ENCODE measurements at regions not wholly inside any gene's neighbourhood (a gene's known extent, or its start where the extent isn't known, plus 50 kb on each side); places are given as distances from the start of the nearest gene placed in this dataset.

DNA sequence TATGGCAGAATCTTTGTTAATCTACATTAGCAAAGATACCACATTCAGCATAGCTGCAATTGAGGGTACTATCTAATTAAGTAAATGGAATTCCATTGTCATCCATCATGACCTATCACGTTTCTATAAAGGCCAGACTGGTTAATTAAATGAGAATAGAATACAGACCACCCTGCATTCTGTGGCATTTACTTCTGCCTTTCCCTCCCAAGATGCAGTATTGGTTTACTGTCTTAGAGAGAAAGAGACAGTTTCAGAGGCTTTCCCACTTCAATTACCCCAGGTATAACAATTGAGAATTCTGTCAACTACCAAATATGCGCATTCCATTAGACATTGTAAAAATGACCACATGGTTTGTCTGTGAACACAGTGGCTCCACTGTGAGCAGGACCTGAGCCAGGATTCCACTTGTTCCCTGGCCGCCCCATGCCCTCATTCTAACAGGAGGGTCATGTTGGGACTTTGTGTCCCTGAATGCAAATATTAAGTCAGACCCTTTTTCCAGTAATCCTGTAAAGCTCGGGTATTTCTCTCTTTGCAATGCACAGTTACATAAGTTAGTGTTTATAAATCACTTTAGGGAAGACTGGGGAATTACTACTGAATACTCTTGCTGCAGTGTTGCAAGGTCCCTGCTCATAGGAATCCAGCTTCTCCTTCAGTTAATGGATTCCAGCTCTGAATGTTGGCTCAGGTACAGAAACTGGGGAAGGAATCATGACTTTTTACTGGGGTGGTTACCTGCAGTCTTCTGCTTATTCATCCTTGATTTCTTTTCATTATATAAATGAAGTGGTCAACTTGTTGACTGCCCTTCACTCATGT lies 261.0 kb downstream of the PDGFC start:
- Histone ChIP-seq H3K4me1 (ENCODE audit: control insufficient read depth, insufficient read depth, low read length) (no peaks in the 10 kb centered on the region), H3K36me3 (ENCODE audit: control insufficient read depth, insufficient read depth, low read length) (no peaks in the 10 kb centered on the region), H3K27me3 (ENCODE audit: control insufficient read depth, insufficient read depth, low read length) (no peaks in the 10 kb centered on the region), H3K9ac (ENCODE audit: low read depth, low read length) (no peak overlapping the region), H3K27ac (ENCODE audit: low read depth, low read length) (no peak overlapping the region), H3K4me3 (ENCODE audit: low read depth, low read length) (no peak overlapping the region), H3K9me3 (ENCODE audit: control insufficient read depth, insufficient read depth, low read length) (no peaks in the 10 kb centered on the region)

DNA sequence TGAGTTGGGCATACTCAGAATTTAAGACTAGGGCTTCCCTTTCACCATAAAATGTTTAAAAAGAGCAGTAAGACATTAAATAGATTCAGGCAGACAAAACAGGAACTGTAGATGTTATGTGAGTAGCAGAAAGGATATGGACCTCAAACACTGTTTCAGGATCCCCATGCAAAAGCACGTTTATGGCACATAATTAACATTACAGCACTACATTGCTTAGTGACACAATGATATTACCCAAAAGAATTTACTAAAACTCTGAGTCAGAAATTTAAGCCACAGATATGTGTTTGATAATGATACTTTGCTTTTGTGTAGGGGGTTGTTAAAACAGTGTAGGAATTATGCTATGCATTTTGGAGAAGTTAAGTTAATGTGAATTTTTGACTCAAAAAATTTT lies 266.3 kb downstream of the PDGFC start:
- Histone ChIP-seq H3K27ac (ENCODE audit: low read depth, low read length) (no peak overlapping the region), H3K4me1 (ENCODE audit: control insufficient read depth, insufficient read depth, low read length) (no peaks in the 10 kb centered on the region), H3K27me3 (ENCODE audit: control insufficient read depth, insufficient read depth, low read length) (no peaks in the 10 kb centered on the region), H3K9me3 (ENCODE audit: control insufficient read depth, insufficient read depth, low read length) (no peaks in the 10 kb centered on the region), H3K9ac (ENCODE audit: low read depth, low read length) (no peak overlapping the region), H3K4me3 (ENCODE audit: low read depth, low read length) (no peak overlapping the region), H3K36me3 (ENCODE audit: control insufficient read depth, insufficient read depth, low read length) (no peaks in the 10 kb centered on the region)

DNA sequence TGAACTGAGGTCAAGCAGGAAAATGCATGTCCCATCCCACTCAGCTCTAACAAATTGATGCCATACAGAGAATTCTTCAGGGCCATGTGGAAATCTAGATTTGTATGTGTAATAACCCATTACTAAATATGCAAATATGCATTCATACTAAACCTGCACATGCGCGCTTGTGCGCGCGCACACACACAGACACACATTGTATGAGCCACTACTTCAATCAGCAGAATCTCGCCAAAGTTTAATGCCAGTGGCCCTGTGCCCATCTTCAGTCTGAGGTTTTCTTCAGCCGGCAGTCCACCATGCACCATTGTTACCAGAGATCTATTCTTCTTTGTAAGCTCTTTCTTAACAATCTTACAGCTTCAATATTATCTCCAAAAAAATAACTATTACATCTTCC lies 276.4 kb downstream of the PDGFC start:
- Histone ChIP-seq H3K9ac (ENCODE audit: low read depth, low read length) (no peak overlapping the region), H3K9me3 (ENCODE audit: control insufficient read depth, insufficient read depth, low read length) (no peaks in the 10 kb centered on the region), H3K4me3 (ENCODE audit: low read depth, low read length) (no peak overlapping the region), H3K36me3 (ENCODE audit: control insufficient read depth, insufficient read depth, low read length) (no peaks in the 10 kb centered on the region), H3K27ac (ENCODE audit: low read depth, low read length) (no peak overlapping the region), H3K4me1 (ENCODE audit: control insufficient read depth, insufficient read depth, low read length) (no peaks in the 10 kb centered on the region), H3K27me3 (ENCODE audit: control insufficient read depth, insufficient read depth, low read length) (no peaks in the 10 kb centered on the region)

DNA sequence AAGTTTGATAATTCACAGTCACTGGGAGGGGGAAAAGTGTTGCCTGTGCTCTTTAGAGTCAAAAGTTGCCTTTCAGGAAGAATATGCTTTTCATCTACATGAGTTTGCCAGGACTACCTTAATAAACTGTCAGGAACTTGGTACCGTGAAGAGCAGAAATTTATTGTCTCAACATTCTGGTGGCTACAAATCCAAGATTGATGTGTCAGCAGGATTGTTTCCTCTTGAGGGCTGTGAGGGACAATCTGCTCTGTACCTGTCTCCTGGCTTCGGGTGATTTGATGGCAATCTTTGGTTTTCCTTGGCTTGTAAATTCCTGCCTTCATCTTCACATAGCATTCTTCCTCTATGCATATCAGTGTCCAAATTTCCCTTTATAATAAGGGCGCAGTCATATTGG lies 277.2 kb downstream of the PDGFC start:
- Histone ChIP-seq H3K27ac (ENCODE audit: low read depth, low read length) (no peak overlapping the region), H3K4me1 (ENCODE audit: control insufficient read depth, insufficient read depth, low read length) (no peaks in the 10 kb centered on the region), H3K4me3 (ENCODE audit: low read depth, low read length) (no peak overlapping the region), H3K36me3 (ENCODE audit: control insufficient read depth, insufficient read depth, low read length) (no peaks in the 10 kb centered on the region), H3K9me3 (ENCODE audit: control insufficient read depth, insufficient read depth, low read length) (no peaks in the 10 kb centered on the region), H3K27me3 (ENCODE audit: control insufficient read depth, insufficient read depth, low read length) (no peaks in the 10 kb centered on the region), H3K9ac (ENCODE audit: low read depth, low read length) (no peak overlapping the region)

- Histone ChIP-seq H3K36me3 (ENCODE audit: control insufficient read depth, insufficient read depth, low read length) (no peaks in the 10 kb centered on the region), H3K27me3 (ENCODE audit: control insufficient read depth, insufficient read depth, low read length) (no peaks in the 10 kb centered on the region), H3K9me3 (ENCODE audit: control insufficient read depth, insufficient read depth, low read length) (no peaks in the 10 kb centered on the region)
These were observed 278.0 kb downstream of the PDGFC start for GRCh38 chr4:156693557-156693956.

GRCh38 chr4:156692016-156692415 lies 279.6 kb downstream of the PDGFC start:
- H3K4me3 ChIP-seq (ENCODE audit: low read depth, low read length), result no peak overlapping the region
- H3K4me1 ChIP-seq (ENCODE audit: control insufficient read depth, insufficient read depth, low read length), result no peaks in the 10 kb centered on the region
- H3K27me3 ChIP-seq (ENCODE audit: control insufficient read depth, insufficient read depth, low read length), result no peaks in the 10 kb centered on the region
- H3K27ac ChIP-seq (ENCODE audit: low read depth, low read length), result no peak overlapping the region
- no peak overlapping the region for H3K9ac ChIP-seq (ENCODE audit: low read depth, low read length)
- H3K9me3 ChIP-seq (ENCODE audit: control insufficient read depth, insufficient read depth, low read length), result no peaks in the 10 kb centered on the region
- H3K36me3 ChIP-seq (ENCODE audit: control insufficient read depth, insufficient read depth, low read length), result no peaks in the 10 kb centered on the region

More at GRCh38 chr4:156693557-156693956, 278.0 kb downstream of the PDGFC start:
- Histone ChIP-seq H3K9ac (ENCODE audit: low read depth, low read length) (no peak overlapping the region), H3K4me1 (ENCODE audit: control insufficient read depth, insufficient read depth, low read length) (no peaks in the 10 kb centered on the region), H3K4me3 (ENCODE audit: low read depth, low read length) (no peak overlapping the region), H3K27ac (ENCODE audit: low read depth, low read length) (no peak overlapping the region)

DNA sequence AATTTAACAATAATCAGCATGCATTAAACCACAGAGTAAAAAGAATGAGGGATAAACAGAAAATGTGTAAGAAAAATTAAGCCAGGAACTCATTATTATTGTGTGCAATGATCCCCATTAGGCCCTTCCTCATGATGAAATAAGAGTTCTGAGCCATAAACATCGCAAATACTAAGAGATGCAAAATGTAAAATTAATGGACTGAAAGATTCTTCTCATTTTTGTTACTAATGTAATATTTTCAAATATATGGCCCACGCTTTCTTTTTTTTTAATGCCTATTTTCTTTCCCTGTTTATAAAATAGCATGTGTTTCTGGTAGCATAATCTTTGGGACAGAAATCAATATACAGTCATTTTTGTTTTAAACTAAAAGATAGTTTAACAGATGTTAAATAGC lies 281.0 kb downstream of the PDGFC start:
- Histone ChIP-seq H3K9ac (ENCODE audit: low read depth, low read length) (no peak overlapping the region), H3K4me3 (ENCODE audit: low read depth, low read length) (no peak overlapping the region), H3K9me3 (ENCODE audit: control insufficient read depth, insufficient read depth, low read length) (no peaks in the 10 kb centered on the region), H3K4me1 (ENCODE audit: control insufficient read depth, insufficient read depth, low read length) (no peaks in the 10 kb centered on the region), H3K36me3 (ENCODE audit: control insufficient read depth, insufficient read depth, low read length) (no peaks in the 10 kb centered on the region), H3K27ac (ENCODE audit: low read depth, low read length) (no peak overlapping the region), H3K27me3 (ENCODE audit: control insufficient read depth, insufficient read depth, low read length) (no peaks in the 10 kb centered on the region)

- Histone ChIP-seq H3K36me3 (ENCODE audit: control insufficient read depth, insufficient read depth, low read length) (no peaks in the 10 kb centered on the region), H3K4me1 (ENCODE audit: control insufficient read depth, insufficient read depth, low read length) (no peaks in the 10 kb centered on the region), H3K27ac (ENCODE audit: low read depth, low read length) (no peak overlapping the region), H3K9ac (ENCODE audit: low read depth, low read length) (no peak overlapping the region), H3K27me3 (ENCODE audit: control insufficient read depth, insufficient read depth, low read length) (no peaks in the 10 kb centered on the region), H3K9me3 (ENCODE audit: control insufficient read depth, insufficient read depth, low read length) (no peaks in the 10 kb centered on the region), H3K4me3 (ENCODE audit: low read depth, low read length) (no peak overlapping the region)
These were observed 285.5 kb downstream of the PDGFC start for GRCh38 chr4:156686120-156686519.

DNA sequence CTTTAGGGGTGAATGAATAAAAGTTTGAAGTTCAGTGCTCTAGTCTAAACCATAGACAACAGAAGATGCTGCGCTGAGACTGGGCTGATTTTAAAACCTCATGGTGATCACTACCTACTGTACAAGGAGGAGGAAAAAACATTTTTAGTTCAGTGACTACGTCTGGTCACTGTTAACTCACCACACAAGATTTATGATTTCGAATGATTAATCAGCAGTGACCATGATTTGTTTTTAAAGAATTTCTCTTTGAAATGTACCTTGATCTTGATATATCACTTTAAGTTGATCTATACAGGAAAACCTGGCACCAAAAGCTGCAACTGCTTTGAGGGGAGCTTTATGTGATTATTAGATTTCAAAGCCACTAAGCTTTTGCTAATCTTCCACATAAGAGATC lies 286.3 kb downstream of the PDGFC start:
- Histone ChIP-seq H3K9ac (ENCODE audit: low read depth, low read length) (no peak overlapping the region), H3K9me3 (ENCODE audit: control insufficient read depth, insufficient read depth, low read length) (no peaks in the 10 kb centered on the region)

GRCh38 chr4:156677656-156678055 lies 293.9 kb downstream of the PDGFC start:
- Histone ChIP-seq H3K9ac (ENCODE audit: low read depth, low read length) (no peak overlapping the region), H3K36me3 (ENCODE audit: control insufficient read depth, insufficient read depth, low read length) (no peaks in the 10 kb centered on the region), H3K4me1 (ENCODE audit: control insufficient read depth, insufficient read depth, low read length) (peaks cover 4% of the 10 kb centered on the region; the same call in 1 of the 2 replicates), H3K27me3 (ENCODE audit: control insufficient read depth, insufficient read depth, low read length) (no peaks in the 10 kb centered on the region), H3K4me3 (ENCODE audit: low read depth, low read length) (no peak overlapping the region), H3K9me3 (ENCODE audit: control insufficient read depth, insufficient read depth, low read length) (no peaks in the 10 kb centered on the region), H3K27ac (ENCODE audit: low read depth, low read length) (no peak overlapping the region)

More for the DNA sequence above, 286.3 kb downstream of the PDGFC start:
- H3K4me3 ChIP-seq (ENCODE audit: low read depth, low read length), result no peak overlapping the region
- no peaks in the 10 kb centered on the region for H3K4me1 ChIP-seq (ENCODE audit: control insufficient read depth, insufficient read depth, low read length)
- no peaks in the 10 kb centered on the region for H3K27me3 ChIP-seq (ENCODE audit: control insufficient read depth, insufficient read depth, low read length)
- H3K36me3 ChIP-seq (ENCODE audit: control insufficient read depth, insufficient read depth, low read length), result no peaks in the 10 kb centered on the region
- no peak overlapping the region for H3K27ac ChIP-seq (ENCODE audit: low read depth, low read length)

- no peak overlapping the region for H3K9ac ChIP-seq (ENCODE audit: low read depth, low read length)
- H3K4me3 ChIP-seq (ENCODE audit: low read depth, low read length), result no peak overlapping the region
- no peaks in the 10 kb centered on the region for H3K9me3 ChIP-seq (ENCODE audit: control insufficient read depth, insufficient read depth, low read length)
- H3K4me1 ChIP-seq (ENCODE audit: control insufficient read depth, insufficient read depth, low read length), result peaks cover 7% of the 10 kb centered on the region; the same call in 1 of the 2 replicates
- no peaks in the 10 kb centered on the region for H3K36me3 ChIP-seq (ENCODE audit: control insufficient read depth, insufficient read depth, low read length)
- H3K27ac ChIP-seq (ENCODE audit: low read depth, low read length), result no peak overlapping the region
- no peaks in the 10 kb centered on the region for H3K27me3 ChIP-seq (ENCODE audit: control insufficient read depth, insufficient read depth, low read length)
These were observed 294.5 kb downstream of the PDGFC start for GRCh38 chr4:156677131-156677531.
